Activated CD8-positive, alpha-beta T cell treated with anti-CD3 and anti-CD28 coated beads, Interleukin-2, amount 10 ng/mL, durations not matched to agents 7 days and 5 days (primary cell): ENCODE measurements at regions not wholly inside any gene's neighbourhood (a gene's known extent, or its start where the extent isn't known, plus 50 kb on each side); places are given as distances from the start of the nearest gene placed in this dataset.
"Not testable (repeated sequence)": the region's sequence is repeated elsewhere in the genome, so short reads cannot be mapped to it uniquely, and the experiment has no call there.

Experiments
- ATAC-seq: fragments of 150-1000 bp; cut with Tn5 transposase; one replicate; pipeline ENCODE4 v1.10.0; 2021; ENCODE audit warnings: moderate library complexity
- CTCF ChIA-PET: fragments of 350-600 bp; sonication (Branson Sonifier 250); formaldehyde crosslinking; loops from one replicate; lab custom pipeline; 2021; ENCODE audit warnings: antibody characterized with exemption; lab: Charles Lee
- POLR2A ChIA-PET: fragments of 350-600 bp; sonication (Branson Sonifier 250); formaldehyde crosslinking; loops from one replicate; lab custom pipeline; 2021; ENCODE audit warnings: antibody characterized with exemption; lab: Charles Lee
- DNase-seq: peaks from one replicate; pipeline ENCODE4 v3.0.0-alpha.2; 2020
- H3K27ac Mint-ChIP-seq: one replicate; pipeline ENCODE4 v1.8.0; 2021; ENCODE audit warnings: mild to moderate bottlenecking, mixed read lengths
- H3K27me3 Mint-ChIP-seq: one replicate; pipeline ENCODE4 v1.8.0; 2021; ENCODE audit warnings: low read depth, mixed read lengths
- H3K36me3 Mint-ChIP-seq: one replicate; pipeline ENCODE4 v1.8.0; 2021; ENCODE audit warnings: low read depth, mixed read lengths
- H3K4me1 Mint-ChIP-seq: one replicate; pipeline ENCODE4 v1.8.0; 2021; ENCODE audit warnings: low read depth, mixed read lengths
- H3K4me3 Mint-ChIP-seq: one replicate; pipeline ENCODE4 v1.8.0; 2021; ENCODE audit warnings: mild to moderate bottlenecking, mixed read lengths
- H3K9me3 Mint-ChIP-seq: one replicate; pipeline ENCODE4 v1.8.0; 2022; ENCODE audit warnings: mixed read lengths; ENCODE audit not compliant: insufficient read depth

DNA sequence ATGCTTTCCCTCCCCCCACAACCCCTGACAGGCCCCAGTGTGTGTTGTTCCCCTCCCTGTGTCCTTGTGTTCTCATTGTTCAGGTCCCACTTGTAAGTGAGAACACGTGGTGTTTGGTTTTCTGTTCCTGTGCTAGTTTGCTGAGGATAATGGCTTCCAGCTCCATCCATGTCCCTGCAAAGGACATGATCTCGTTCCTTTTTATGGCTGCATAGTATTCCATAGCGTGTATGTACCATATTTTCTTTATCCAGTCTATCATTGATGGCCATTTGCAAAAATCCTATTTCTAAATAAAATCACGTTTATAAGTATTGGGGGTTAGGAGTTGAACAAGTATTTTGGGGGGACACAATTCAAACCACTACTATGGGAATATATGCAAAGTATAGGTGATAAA is 69.5 kb upstream of the TNP1 start:
- H3K27ac Mint-ChIP-seq, ATAC-seq, H3K4me1 Mint-ChIP-seq, H3K36me3 Mint-ChIP-seq, H3K4me3 Mint-ChIP-seq, DNase-seq, POLR2A ChIA-PET, H3K9me3 Mint-ChIP-seq, CTCF ChIA-PET: not testable (repeated sequence)
- peaks cover 18% of the 10 kb centered on the region for H3K27me3 Mint-ChIP-seq

DNA sequence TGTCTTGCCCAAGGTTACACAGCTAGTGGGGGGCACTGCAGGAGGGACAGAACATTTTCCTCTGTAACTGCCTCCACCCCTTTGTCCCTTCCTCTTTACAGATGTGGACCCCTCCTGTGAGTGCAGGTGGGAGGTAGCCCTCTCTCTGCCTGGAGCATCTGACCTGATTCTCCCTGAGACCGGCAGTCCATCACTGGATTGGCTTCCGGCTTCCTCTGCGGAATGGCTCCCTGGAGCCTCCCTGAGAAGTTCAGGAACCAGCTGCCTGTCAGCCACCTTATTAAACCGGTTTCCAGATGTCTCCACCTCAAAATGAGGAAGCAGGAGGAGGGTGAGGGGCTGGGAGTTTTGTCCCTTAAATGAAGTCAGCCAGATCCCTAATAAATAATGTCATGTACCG is 67.3 kb upstream of the TNP1 start:
- H3K27ac Mint-ChIP-seq = no peak overlapping the region
- H3K4me1 Mint-ChIP-seq = no peaks in the 10 kb centered on the region
- ATAC-seq (no peak), DNase-seq (no peak)
- no peaks in the 10 kb centered on the region for H3K36me3 Mint-ChIP-seq
- ChIA-PET CTCF (no interaction called here), POLR2A (no interaction called here)
- no peaks in the 10 kb centered on the region for H3K9me3 Mint-ChIP-seq
- H3K4me3 Mint-ChIP-seq = no peak overlapping the region
- H3K27me3 Mint-ChIP-seq = peaks cover 24% of the 10 kb centered on the region

DNA sequence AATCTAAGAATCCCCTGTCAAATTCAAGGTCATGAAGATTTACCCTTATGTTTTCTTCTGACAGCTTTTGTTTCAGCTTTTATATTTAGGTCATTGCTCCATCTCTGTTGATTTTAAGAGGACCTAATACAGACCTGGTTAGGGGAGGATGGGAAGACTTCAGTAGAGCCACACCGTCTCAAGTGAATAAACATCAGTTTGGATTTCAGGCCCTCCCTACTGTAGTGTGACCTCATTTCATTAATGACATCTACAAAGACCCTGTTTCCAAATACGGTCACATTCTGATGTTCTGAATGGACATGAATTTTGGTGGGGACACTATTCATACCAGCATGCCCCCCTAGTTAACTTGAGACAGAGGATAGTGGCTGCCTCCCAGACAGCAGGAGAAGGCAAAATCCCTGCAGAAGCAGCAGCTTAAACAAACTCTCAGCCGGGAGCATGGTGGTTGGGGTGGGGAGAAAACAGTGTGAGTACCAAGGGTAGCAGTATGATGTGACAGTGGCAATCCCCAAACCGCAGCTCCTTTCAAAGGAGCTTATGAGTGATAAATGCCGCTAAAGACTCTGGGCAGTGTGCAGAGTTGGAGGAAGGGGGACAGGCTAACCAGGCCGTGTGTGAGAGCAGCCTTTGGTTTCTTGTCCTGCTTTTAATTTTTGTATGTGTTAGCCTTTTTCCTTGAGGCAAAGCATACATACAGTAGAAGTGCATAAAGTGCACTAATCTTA is 65.9 kb upstream of the TNP1 start:
- ChIA-PET POLR2A (no interaction called here), CTCF (no interaction called here)
- ATAC-seq = no peak
- Mint-ChIP-seq H3K27me3 (peaks cover 24% of the 10 kb centered on the region), H3K4me1 (no peaks in the 10 kb centered on the region), H3K4me3 (no peak overlapping the region), H3K36me3 (no peaks in the 10 kb centered on the region), H3K9me3 (no peaks in the 10 kb centered on the region), H3K27ac (no peak overlapping the region)
- no peak for DNase-seq

DNA sequence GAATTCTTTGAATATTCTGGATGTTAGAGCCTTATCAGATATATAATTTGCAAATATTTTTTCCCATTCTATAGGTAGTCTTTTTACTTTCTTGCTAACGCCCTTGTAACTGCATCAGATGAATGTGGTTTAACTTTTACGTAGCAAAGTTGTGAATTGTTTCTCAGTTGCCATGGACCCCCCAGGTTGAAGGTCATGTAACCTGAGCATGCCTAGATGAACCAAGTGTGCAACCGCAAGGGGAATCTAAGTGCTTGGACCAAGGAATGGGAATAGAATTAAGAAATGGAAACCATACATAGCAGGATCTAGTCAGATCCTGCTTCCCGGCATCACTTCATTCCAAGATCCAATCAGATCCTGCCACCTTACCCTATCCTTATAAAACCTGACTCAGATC is 65.1 kb upstream of the TNP1 start:
- no peaks in the 10 kb centered on the region for H3K4me1 Mint-ChIP-seq
- H3K4me3 Mint-ChIP-seq = no peak overlapping the region
- H3K9me3 Mint-ChIP-seq = no peaks in the 10 kb centered on the region
- H3K27me3 Mint-ChIP-seq = peaks cover 24% of the 10 kb centered on the region
- H3K27ac Mint-ChIP-seq = no peak overlapping the region
- no peaks in the 10 kb centered on the region for H3K36me3 Mint-ChIP-seq
- DNase-seq (no peak), ATAC-seq (no peak)
- ChIA-PET POLR2A (no interaction called here), CTCF (no interaction called here)

DNA sequence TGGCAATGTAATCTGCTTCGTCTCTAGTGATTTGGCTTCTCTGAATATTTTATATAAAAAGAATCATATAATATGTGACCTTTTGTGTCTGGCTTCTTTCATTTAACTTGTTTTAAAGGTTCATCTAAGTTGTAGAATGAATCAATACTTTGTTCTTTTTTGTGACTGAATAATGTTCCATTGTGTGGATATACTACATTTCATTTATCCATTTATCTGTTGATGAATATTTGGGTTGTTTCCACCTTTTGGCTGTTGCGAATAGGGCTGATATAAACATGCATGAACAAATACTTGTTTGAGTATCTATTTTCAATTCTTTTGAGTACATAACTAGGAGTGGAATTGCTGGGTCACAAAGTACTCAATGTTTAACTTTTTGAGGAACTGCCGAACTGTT is 63.8 kb upstream of the TNP1 start:
- no peaks in the 10 kb centered on the region for H3K36me3 Mint-ChIP-seq
- no peak for ATAC-seq
- peaks cover 24% of the 10 kb centered on the region for H3K27me3 Mint-ChIP-seq
- no peak overlapping the region for H3K4me3 Mint-ChIP-seq
- no peaks in the 10 kb centered on the region for H3K4me1 Mint-ChIP-seq
- DNase-seq = no peak
- POLR2A ChIA-PET = no interaction called here
- CTCF ChIA-PET = no interaction called here
- H3K27ac Mint-ChIP-seq = no peak overlapping the region
- no peaks in the 10 kb centered on the region for H3K9me3 Mint-ChIP-seq

DNA sequence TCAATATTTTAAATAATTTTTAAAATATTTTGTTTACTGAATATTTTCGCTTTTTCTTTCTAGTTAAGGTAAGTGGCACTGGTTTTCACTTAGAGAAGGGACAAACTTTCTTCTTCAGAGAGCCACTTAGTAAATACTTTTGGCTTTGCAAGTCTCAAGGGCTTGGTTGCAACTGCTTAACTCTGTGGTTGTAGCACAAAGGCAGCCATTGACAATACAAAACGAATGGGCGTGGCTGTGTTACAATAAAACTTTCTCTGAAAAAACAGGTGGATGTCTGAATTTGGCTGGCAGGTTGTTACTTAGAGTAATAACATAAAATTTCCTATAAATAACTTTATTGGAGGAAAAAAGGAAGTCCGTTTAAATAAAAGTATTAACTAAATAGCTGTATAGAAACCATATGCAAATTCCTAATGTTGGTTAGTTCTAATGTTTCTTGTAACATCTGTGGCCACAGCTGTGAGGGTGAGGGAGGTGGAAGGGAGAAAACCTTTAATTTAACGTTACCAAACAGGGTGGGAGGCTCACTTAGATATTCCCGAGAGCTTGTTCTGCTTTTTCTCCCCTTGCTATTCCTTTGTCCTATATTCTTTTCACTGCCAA is 62.4 kb upstream of the TNP1 start:
- Mint-ChIP-seq H3K36me3 (no peaks in the 10 kb centered on the region), H3K9me3 (no peaks in the 10 kb centered on the region), H3K4me3 (no peak overlapping the region), H3K27me3 (peaks cover 17% of the 10 kb centered on the region), H3K27ac (no peak overlapping the region), H3K4me1 (no peaks in the 10 kb centered on the region)
- DNase-seq (no peak), ATAC-seq (no peak)
- POLR2A ChIA-PET = no interaction called here
- CTCF ChIA-PET = no interaction called here

DNA sequence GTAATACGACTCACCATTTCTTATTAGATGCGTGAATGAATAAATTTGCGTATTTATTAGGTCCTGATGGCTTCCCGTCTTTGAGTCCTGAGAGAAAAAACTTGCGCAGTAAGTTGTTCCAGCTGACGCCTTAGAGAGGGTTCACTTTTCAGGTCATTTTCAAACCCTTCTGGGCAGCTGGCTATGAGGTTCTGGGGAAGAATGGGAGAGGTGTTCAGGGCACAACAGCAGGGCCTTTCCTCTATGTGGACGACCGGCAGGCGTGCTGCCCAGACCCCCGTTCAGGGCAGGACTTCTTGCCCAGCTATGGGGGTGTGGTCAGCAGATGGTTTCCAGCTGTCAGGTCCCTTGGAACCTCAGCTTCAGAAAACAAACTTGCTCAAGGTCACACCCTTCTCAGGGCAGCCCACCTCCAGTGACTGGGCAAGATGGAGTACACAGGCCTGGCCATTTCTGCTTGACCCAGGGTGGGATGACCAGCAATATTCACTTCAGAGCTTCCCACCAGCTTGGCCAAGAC is 61.1 kb upstream of the TNP1 start:
- H3K27ac Mint-ChIP-seq = no peak overlapping the region
- peaks cover 17% of the 10 kb centered on the region for H3K27me3 Mint-ChIP-seq
- CTCF ChIA-PET = no interaction called here
- POLR2A ChIA-PET = no interaction called here
- no peaks in the 10 kb centered on the region for H3K9me3 Mint-ChIP-seq
- no peak overlapping the region for H3K4me3 Mint-ChIP-seq
- DNase-seq (no peak), ATAC-seq (no peak)
- no peaks in the 10 kb centered on the region for H3K4me1 Mint-ChIP-seq
- H3K36me3 Mint-ChIP-seq = no peaks in the 10 kb centered on the region

DNA sequence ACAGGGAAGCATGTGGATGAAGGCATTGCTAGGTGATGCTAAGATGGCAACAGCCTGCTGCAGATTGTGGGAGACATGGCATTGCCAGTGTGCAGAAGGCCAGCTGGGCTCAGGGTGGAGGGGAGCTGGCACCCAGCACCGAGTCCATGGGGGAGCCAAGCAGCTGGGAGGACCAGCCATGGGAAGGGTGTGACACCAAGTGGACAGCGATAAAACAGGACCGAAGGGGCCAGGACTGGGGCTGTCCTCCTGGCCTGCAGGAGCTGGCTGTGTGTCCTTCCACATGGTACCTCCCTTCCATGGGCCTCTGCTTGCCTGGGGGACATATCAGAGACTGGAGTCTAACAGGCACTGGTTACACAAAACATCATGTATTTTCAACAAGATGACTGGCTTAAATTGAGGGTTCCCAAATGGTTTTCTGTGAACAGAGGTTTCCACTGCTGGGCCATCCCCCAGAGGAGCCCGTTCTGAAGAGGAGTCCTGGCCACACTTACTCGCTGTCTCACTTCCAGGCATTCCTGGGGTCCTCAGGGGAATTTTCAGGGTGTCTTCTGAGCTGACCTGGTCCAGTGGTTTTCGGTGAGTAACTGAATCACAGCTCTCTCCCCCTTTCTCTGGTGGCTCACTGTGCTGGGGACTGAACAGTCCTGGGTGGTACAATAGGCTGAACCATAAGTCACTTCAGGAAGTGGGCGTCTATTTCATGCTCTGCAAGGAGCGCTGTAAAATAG is 60.4 kb upstream of the TNP1 start:
- H3K9me3 Mint-ChIP-seq = no peaks in the 10 kb centered on the region
- ChIA-PET POLR2A (no interaction called here), CTCF (no interaction called here)
- H3K4me1 Mint-ChIP-seq = no peaks in the 10 kb centered on the region
- H3K36me3 Mint-ChIP-seq = no peaks in the 10 kb centered on the region
- no peak overlapping the region for H3K27ac Mint-ChIP-seq
- DNase-seq (no peak), ATAC-seq (no peak)
- H3K4me3 Mint-ChIP-seq = no peak overlapping the region
- H3K27me3 Mint-ChIP-seq = peaks cover 13% of the 10 kb centered on the region

DNA sequence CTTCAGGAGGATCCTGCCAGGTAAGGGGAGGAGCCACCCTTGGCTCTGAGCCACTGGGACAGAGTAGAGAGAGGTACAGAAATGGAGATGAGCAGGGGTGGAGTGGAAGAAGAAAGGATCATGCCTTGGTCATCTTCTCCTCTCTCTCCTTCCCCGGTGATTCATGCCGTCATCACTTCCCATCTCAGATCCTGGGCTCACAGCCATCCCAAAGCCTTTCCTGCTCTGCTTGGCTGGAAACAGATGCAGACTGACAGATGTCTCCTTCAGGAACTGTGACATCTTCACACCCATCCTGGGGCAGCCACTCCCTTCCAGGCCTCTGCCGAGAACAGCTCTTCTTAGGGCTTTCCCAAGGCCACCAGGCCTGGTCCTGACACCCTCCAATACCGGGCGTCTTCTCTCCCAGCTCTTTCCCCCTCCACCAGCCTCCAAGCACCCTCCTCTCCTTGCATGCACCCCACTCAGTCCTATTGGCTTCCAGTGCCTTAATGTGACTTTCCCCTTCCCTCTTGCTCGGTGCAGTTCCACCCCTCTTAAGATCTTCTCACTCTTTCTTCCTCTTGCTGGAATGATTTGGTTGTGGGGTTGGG is 58.3 kb upstream of the TNP1 start:
- no peak overlapping the region for H3K4me3 Mint-ChIP-seq
- H3K27me3 Mint-ChIP-seq = peaks cover 7% of the 10 kb centered on the region
- H3K9me3 Mint-ChIP-seq = no peaks in the 10 kb centered on the region
- ChIA-PET POLR2A (no interaction called here), CTCF (no interaction called here)
- H3K27ac Mint-ChIP-seq = no peak overlapping the region
- ATAC-seq = no peak
- no peaks in the 10 kb centered on the region for H3K4me1 Mint-ChIP-seq
- no peak for DNase-seq
- no peaks in the 10 kb centered on the region for H3K36me3 Mint-ChIP-seq

DNA sequence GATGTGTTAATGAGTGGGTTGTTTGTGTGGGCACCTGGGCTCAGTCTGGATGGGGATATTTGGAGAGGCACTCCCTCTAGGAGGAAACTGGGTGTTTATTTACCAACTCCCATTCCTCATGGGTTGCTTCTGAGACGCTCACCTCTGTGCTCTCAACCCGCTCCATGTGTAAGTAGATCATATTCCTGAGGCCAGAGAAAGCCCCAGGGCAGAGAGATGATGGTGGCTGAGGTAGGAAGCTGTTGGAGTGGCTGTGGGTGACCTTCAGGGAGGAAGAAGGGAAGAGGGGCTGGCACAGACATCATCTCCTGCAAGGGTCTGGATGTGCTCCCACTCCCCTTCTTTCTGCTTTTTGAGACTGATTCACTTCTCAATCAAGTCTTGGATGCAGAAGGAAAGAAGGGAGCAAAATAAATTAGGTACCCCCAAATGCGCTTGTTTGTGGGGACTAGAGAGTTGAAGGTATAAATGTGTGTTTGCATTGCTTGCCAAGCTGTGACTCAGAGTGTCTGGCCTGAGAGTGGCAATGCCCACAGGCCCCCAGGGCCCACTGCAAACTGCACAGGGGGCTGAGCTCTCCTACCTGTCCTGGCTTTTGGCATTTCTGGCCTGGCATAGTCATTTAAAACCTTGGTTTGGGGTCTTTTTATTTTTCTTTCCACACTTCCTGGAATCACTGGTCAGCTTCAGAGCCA is 57.2 kb upstream of the TNP1 start:
- DNase-seq (no peak), ATAC-seq (no peak)
- ChIA-PET POLR2A (no interaction called here), CTCF (no interaction called here)
- Mint-ChIP-seq H3K36me3 (no peaks in the 10 kb centered on the region), H3K9me3 (no peaks in the 10 kb centered on the region), H3K4me1 (no peaks in the 10 kb centered on the region), H3K27ac (peak overlapping the region; percentile 28), H3K27me3 (peaks cover 7% of the 10 kb centered on the region), H3K4me3 (no peak overlapping the region)

DNA sequence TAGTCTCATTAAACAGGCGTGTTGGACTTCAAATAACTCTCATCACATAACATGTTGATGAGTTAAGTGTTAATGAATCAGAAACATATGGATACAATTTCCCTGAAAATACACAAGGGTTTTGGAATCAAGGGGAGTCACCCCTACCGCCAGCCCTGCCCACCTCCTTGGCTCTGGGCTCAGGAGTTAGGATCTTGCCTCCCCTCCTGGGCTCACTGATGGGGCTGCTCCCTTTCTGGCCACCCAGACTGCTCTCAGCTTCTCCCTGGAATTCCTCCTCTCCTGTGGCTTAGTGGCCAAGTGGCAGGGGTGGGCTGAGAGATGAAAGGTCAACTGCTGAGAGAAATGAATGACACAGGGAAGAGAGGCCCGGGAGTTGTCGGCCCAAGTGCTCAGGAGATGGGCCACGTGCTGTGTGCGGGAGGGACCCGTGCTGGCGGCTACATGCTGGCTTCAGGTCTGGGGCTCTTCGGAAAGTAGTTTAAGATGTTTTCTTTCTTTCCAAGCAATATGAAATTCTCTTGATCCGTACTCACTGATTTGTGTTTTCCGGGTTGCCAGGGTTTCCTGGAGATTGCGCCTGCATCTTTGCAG is 55.8 kb upstream of the TNP1 start:
- Mint-ChIP-seq H3K4me3 (no peak overlapping the region), H3K27me3 (peaks cover 9% of the 10 kb centered on the region), H3K27ac (no peak overlapping the region), H3K9me3 (no peaks in the 10 kb centered on the region), H3K36me3 (no peaks in the 10 kb centered on the region), H3K4me1 (no peaks in the 10 kb centered on the region)
- ChIA-PET CTCF (no interaction called here), POLR2A (interaction anchor here (0.6 kb wide), 1 partner anchor 848 kb away, joined by 3 read pairs; no protein-coding TSS in a partner anchor)
- ATAC-seq (no peak), DNase-seq (no peak)
